Astrocyte (in vitro differentiated cells and primary cell): ENCODE measurements at regions not wholly inside any gene's neighbourhood (a gene's known extent, or its start where the extent isn't known, plus 50 kb on each side); places are given as distances from the start of the nearest gene placed in this dataset.

Source experiments
- CTCF ChIP-seq: IDR thresholded peaks from 2 replicates; pipeline ENCODE4 v1.5.1; 2011; ENCODE audit warnings: low read depth, mild to moderate bottlenecking, inconsistent platforms, low read length, moderate library complexity; ENCODE audit not compliant: insufficient read depth
- EZH2 ChIP-seq: IDR thresholded peaks from 2 replicates; pipeline ENCODE4 v1.6.1; 2012; ENCODE audit warnings: mild to moderate bottlenecking, low read length, inconsistent platforms; ENCODE audit not compliant: insufficient read depth

GRCh38 chr6:134734312-134734869 is 215.5 kb downstream of the ALDH8A1 start:
- TF ChIP-seq CTCF (no peak), EZH2 (no peak)
